ENCODE measurements at regions not wholly inside any gene's neighbourhood (a gene's known extent, or its start where the extent isn't known, plus 50 kb on each side); places are given as distances from the start of the nearest gene placed in this dataset.

GRCh38 chrX:139204571-139204897, 326.0 kb upstream of the F9 start:
- TF ChIP-seq POLR2AphosphoS5 (IDR thresholded peaks at IDR 0.05; ENCODE audit: low read depth, low read length) (no peak), POLR2A (IDR thresholded peaks at IDR 0.05; ENCODE audit: low read depth, low read length) (no peak), TAF1 (IDR thresholded peaks at IDR 0.05; ENCODE audit: borderline replicate concordance, low read depth, low read length) (no peak)
